Fibroblast of pulmonary artery (primary cell): ENCODE measurements at regions not wholly inside any gene's neighbourhood (a gene's known extent, or its start where the extent isn't known, plus 50 kb on each side); places are given as distances from the start of the nearest gene placed in this dataset.

Source experiments
- DNase-seq: peaks from one replicate; pipeline ENCODE4 v3.0.0-alpha.2; 2010; ENCODE audit warnings: low read depth
- H3K4me3 ChIP-seq: replicated peaks from 2 replicates; pipeline ENCODE4 v1.5.1; 2011; ENCODE audit warnings: low read depth, mild to moderate bottlenecking, control low read depth, low read length, moderate library complexity
- TF ChIP-seq, protein P1 (sequence below): IDR thresholded peaks from 2 replicates; pipeline ENCODE4 v1.5.1; 2011; ENCODE audit warnings: mild to moderate bottlenecking, control low read depth, low read length, inconsistent platforms; ENCODE audit errors: missing control alignments

DNA sequence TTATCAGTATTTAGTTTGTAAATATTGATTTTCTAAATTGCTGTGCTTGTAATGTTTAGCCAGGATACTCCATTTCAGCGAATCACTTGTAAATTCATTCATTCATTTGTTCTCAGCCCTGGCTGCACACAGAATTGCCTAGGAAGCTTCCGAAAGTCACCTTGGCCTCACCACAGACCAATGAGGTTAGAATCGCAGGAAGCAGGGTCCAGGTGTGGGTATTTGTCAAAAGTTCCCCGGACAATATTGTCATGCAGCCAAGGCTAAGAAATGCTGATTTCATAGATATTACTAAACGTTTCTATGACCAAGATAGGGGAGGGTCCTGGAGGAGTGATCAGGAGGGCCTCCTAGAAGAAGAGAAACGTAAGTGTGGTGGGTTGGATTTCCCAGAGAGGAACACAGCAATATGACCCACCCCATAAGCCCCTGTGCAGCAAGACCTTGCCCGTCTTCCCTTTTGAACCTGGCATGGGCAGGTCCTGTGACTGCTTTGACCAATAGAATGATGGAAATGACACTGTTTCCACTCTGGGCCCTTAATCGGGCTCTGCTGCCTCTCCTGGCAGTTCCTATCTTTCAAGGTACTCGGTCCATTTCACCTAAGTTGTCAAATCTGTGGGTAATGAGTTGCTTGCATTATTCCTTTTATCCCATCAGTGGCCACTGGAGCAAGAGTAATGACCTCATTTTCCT, 238.7 kb downstream of the FOXL1 start:
- no peak for DNase-seq
- TF ChIP-seq, protein P1, sequence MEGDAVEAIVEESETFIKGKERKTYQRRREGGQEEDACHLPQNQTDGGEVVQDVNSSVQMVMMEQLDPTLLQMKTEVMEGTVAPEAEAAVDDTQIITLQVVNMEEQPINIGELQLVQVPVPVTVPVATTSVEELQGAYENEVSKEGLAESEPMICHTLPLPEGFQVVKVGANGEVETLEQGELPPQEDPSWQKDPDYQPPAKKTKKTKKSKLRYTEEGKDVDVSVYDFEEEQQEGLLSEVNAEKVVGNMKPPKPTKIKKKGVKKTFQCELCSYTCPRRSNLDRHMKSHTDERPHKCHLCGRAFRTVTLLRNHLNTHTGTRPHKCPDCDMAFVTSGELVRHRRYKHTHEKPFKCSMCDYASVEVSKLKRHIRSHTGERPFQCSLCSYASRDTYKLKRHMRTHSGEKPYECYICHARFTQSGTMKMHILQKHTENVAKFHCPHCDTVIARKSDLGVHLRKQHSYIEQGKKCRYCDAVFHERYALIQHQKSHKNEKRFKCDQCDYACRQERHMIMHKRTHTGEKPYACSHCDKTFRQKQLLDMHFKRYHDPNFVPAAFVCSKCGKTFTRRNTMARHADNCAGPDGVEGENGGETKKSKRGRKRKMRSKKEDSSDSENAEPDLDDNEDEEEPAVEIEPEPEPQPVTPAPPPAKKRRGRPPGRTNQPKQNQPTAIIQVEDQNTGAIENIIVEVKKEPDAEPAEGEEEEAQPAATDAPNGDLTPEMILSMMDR, result no peak
- H3K4me3 ChIP-seq, result no peak overlapping the region

DNA sequence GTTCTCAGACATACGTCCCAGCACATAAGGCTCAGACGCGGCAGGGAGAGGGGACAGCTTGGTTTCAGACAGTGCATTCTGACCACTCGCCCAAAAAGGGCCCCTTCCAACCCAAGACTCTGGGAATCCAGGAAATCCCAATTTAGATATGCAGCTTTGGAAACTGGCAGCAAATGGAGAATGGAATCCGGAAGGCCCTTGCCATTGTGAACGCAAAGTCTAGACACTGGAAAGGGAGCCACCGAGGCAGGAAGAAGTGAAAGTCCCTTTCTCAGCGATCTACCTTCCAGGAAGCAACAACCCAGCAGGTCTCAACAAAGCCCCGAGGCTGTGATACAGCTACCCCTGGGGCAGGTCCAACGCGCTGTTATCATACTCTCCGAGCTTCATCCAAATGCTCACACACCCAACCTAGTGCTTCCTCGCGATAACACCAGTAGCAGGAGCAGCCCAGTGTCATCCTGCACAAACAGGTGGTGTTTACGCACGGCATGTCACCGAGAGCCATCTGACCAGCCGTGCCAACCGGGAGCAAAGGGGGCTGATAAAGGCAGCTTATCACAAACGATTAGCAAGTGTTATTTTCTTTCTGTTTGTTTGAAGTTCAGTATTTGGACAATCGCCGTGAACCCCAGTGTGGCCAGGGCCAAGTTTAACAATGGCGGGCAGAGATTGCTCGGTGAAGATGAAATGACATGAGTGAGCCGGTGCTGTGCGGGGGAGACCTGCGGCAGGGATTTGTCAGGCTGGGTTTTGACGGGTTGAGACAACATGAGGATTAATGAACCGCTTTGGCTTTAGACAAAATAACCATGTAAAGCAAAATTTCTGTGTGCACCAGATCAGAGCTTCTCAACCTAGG, 240.6 kb downstream of the FOXL1 start:
- no peak for DNase-seq
- no peak overlapping the region for H3K4me3 ChIP-seq
- TF ChIP-seq, protein P1, result no peak

DNA sequence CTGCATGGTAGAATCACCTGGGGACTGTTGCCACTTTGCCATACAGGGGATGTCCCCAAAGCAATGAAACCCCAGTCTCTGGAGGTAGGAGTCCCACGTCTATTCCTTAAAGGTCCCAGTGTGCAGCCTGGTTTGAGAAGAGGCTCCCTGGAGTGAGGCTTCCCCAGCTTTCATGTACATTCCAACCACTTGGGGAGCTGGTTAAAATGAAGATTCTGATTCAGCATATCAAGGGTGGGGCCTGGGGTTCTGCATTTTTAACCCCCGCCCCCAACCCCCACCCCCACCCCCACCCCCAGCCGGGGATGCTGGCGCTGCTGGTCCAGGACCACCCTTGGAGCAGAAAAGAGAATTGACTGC, 241.2 kb downstream of the FOXL1 start:
- no peak overlapping the region for H3K4me3 ChIP-seq
- DNase-seq, result no peak
- TF ChIP-seq, protein P1, result peak; percentile 37

DNA sequence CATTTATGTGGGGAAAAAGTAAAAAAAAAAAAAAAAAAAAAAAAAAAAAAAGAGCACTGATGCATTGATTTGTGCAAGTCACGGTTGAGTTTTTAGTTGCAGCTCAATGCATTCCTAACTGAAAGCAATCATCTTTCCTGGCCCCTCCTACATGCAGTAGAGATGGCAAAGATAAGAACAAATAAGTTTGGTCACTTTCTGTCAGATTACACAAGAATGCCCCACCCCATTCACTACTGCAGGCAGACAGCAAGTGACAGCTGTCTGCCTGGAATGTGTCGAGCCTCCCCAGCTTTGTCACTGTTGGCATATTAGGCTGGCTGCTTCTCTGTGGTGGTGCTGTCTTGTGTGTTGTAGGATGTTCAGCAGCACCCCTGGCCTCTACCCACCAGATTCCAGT, 243.5 kb downstream of the FOXL1 start:
- TF ChIP-seq, protein P1, result no peak
- no peak overlapping the region for H3K4me3 ChIP-seq
- DNase-seq, result no peak

DNA sequence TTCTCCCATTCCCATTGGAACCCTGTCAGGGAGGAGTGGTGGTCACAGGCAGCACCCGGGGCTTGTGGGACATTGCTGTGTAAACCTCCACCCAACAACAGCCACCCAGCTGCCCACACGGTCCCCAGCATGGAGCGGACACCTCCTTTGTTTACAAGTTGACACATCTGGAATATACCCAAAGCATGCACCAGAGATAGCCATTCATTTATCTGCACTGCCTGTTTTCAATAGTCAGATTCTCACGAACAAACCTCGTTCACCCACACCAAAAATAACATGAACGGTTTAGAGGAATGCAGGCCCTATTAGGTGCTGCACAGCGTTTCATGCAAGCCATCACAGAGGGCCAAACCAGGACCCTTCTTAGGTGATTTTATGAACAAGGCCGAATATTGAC, 244.8 kb downstream of the FOXL1 start:
- no peak overlapping the region for H3K4me3 ChIP-seq
- TF ChIP-seq, protein P1, result no peak
- DNase-seq, result no peak

DNA sequence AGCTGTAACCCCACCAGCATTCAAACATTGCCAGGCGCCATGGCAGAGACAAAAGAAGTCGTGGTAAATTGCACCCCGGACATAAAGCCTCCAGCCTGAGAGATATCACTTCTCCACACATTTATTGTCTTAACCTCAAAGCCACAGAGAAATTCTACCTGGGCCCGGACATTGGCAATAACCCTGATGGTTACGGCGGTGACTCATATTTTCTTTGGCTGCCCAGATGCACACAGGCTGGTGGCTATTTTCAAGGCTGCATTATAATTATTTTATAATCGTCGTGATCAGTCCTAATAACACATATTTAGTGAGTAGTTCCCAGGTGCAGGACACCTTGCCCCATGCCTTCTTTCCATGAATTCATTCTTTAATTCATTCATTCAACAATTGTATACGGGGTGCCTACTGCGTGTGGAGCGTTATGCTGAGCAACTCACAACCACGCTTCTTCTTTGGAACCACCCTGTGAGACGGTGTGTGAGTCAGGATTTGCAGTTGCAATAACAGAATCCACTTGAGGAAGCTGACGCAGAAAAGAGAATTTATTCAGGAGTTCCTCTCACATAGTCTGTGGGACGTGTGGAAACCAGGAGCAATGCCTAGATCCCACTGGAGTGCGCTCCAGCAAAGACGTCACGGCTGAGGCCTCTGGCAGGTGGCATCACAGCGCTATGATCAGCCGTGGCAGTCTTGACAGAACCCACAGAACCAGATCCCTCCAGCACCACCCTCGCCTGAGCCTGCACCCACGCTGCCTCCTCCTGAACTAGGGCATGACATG, 245.7 kb downstream of the FOXL1 start:
- TF ChIP-seq, protein P1, result no peak
- no peak overlapping the region for H3K4me3 ChIP-seq
- peak; percentile 46 for DNase-seq
